Mucosa of descending colon (tissue), 3 donors: ENCODE measurements at regions not wholly inside any gene's neighbourhood (a gene's known extent, or its start where the extent isn't known, plus 50 kb on each side); places are given as distances from the start of the nearest gene placed in this dataset.

Source experiments
- ATAC-seq: fragments of 200-7000 bp; cut with Tn5 transposase; one replicate; pipeline ENCODE4 v1.9.1; 2020; ENCODE audit warnings: mild to moderate bottlenecking, moderate library complexity
- DNase-seq, 3 donors: peaks; one replicate each; pipeline ENCODE4 v3.0.0-alpha.2; 2020
- H3K36me3 ChIP-seq: fragments of 200-600 bp; one replicate; pipeline ENCODE4 v1.8.0; 2021; ENCODE audit warnings: low read depth, mild to moderate bottlenecking
- H3K4me1 ChIP-seq: fragments of 200-600 bp; one replicate; pipeline ENCODE4 v1.8.0; 2021; ENCODE audit warnings: low read depth, mild to moderate bottlenecking
- H3K4me3 ChIP-seq: fragments of 200-600 bp; one replicate; pipeline ENCODE4 v1.8.0; 2021; ENCODE audit warnings: mild to moderate bottlenecking
- H3K9me3 ChIP-seq: fragments of 200-600 bp; one replicate; pipeline ENCODE4 v1.8.0; 2021; ENCODE audit warnings: mild to moderate bottlenecking
- intact Hi-C, 2 donors: fragments of 100-400 bp; cut with DNase I in 1 of 2; cut with micrococcal nuclease in 1 of 2; formaldehyde crosslinking; loops; one replicate each; pipeline versions ENCODE4 v1.11.0 to v1.11.1; 2022; cut with DNase I, micrococcal nuclease
- TF ChIP-seq, protein P1 (sequence below): fragments of 200-600 bp; IDR thresholded peaks from one replicate; pipeline ENCODE4 v1.8.0; 2022; ENCODE audit warnings: antibody characterized with exemption, mild to moderate bottlenecking
- donor health status: DM: no; HTN: no; CAD: no; lungs with moderate emphysema.
- donor health status: DM: no; HTN: no; CAD: no.
- donor health status: DM: no; HTN: yes; CAD: no.

DNA sequence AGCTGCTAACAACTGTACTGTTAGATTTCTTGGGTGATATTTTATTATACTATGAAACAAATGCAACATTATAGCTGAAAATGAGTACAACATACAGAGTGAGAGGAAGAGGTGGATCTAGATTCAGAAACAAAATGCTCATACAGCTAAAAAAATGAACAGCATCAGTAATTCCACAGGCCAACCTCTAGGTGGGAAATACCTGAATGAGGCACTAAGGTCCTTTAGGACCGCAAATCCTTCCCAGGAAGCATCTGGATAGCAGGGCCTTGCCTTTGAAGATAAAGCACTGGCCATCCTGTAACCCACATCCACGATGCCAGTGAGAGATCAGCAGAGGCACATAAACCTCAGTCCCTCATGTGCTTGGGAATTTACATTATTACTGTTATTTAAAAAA, 310.8 kb downstream of the YTHDC2 start:
- Histone ChIP-seq H3K36me3 (no peaks in the 10 kb centered on the region), H3K4me3 (no peak overlapping the region), H3K9me3 (peaks cover 3% of the 10 kb centered on the region), H3K4me1 (no peaks in the 10 kb centered on the region)
- DNase-seq (no peak), ATAC-seq (no peak)
- TF ChIP-seq, protein P1, sequence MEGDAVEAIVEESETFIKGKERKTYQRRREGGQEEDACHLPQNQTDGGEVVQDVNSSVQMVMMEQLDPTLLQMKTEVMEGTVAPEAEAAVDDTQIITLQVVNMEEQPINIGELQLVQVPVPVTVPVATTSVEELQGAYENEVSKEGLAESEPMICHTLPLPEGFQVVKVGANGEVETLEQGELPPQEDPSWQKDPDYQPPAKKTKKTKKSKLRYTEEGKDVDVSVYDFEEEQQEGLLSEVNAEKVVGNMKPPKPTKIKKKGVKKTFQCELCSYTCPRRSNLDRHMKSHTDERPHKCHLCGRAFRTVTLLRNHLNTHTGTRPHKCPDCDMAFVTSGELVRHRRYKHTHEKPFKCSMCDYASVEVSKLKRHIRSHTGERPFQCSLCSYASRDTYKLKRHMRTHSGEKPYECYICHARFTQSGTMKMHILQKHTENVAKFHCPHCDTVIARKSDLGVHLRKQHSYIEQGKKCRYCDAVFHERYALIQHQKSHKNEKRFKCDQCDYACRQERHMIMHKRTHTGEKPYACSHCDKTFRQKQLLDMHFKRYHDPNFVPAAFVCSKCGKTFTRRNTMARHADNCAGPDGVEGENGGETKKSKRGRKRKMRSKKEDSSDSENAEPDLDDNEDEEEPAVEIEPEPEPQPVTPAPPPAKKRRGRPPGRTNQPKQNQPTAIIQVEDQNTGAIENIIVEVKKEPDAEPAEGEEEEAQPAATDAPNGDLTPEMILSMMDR = no peak
- intact Hi-C loops = no loop called here

DNA sequence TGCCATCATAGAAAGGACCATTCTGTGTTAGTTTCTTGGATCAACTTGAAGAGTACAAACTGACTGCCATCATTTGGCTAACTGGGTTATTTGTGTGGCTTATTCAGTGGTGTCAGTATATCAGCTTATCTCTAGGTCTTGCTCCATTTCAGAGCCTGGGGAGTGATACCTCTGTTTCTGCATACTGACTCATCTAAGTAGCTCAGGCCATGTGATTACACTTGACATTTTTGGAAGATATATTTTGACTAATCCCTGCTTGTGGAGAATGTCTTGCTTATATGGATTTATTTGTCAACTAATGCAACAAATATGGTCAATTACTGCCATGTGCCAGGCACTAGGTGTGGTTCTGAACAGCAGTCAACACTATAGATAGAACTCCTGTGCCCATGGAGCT, 311.7 kb downstream of the YTHDC2 start:
- ATAC-seq = no peak
- Histone ChIP-seq H3K4me1 (no peaks in the 10 kb centered on the region), H3K36me3 (no peaks in the 10 kb centered on the region), H3K9me3 (peaks cover 3% of the 10 kb centered on the region), H3K4me3 (no peak overlapping the region)
- DNase-seq = no peak
- TF ChIP-seq, protein P1 = no peak
- intact Hi-C loops = no loop called here

DNA sequence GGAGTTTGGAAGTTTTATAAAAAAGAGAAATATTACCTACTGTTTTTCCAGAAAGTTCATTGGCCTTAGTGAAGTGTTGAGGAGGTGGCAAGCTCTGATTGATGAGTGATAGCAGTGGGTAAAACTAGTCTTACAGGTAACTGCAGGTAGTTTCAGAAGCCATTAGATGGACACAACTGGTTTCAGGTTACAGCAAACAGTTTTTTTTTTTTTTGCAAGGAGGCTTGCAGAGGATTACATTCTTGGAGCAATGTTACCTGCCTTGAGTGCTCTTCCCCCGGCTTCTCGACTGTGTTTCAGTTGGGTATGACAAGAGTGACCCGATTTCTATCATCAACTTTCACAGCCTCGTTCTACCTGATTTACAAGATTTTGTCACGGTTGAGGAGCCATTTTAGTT, 333.4 kb downstream of the YTHDC2 start:
- DNase-seq = no peak
- Histone ChIP-seq H3K4me1 (no peaks in the 10 kb centered on the region), H3K9me3 (no peaks in the 10 kb centered on the region), H3K36me3 (no peaks in the 10 kb centered on the region), H3K4me3 (no peak overlapping the region)
- intact Hi-C loops = no loop called here
- TF ChIP-seq, protein P1 = no peak
- no peak for ATAC-seq

DNA sequence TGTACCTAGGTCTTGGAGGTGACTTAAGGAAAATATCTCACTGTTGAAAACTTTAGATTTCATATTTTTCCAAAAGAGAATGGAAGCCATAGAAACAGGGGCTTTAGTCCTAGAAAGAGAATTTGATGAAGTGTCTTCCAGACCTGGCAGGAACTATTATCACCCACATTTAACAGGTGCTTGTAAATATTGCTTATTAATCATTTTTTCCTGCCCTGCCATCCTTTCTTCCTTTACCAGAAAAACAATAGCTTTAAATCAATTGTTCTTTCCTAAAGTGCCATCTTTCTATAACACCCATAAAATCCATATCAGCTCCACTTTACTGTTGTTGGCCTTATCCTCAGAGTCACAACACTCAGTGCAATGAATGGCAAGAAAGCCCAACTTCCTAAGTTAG, 350.9 kb downstream of the YTHDC2 start:
- TF ChIP-seq, protein P1 = no peak

DNA sequence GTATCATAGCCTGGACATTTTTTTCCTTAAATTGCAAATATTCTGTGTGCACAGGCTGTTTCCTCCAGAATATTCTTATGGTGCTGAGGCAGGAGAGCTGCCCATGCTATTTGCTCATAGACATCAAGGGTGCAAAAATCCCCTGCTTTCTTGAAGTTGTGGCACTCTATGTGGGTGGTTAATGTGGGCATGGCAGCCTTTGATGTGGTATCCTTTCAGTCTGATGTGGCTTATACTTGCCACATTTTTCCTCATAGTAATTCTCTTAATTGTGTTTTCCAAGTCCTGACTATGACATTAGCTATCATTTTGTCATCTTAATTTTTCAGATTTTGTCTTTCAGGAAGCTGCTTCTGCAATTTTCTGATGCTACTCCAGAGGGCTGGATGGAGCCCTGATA, 353.3 kb downstream of the YTHDC2 start:
- no peaks in the 10 kb centered on the region for H3K4me1 ChIP-seq
- no peaks in the 10 kb centered on the region for H3K36me3 ChIP-seq
- no peaks in the 10 kb centered on the region for H3K9me3 ChIP-seq
- TF ChIP-seq, protein P1 = no peak
- DNase-seq (no peak), ATAC-seq (no peak)
- H3K4me3 ChIP-seq = no peak overlapping the region
- intact Hi-C loops = no loop called here

More for the DNA sequence above, 350.9 kb downstream of the YTHDC2 start:
- intact Hi-C loops = no loop called here
- Histone ChIP-seq H3K4me3 (no peak overlapping the region), H3K9me3 (no peaks in the 10 kb centered on the region), H3K36me3 (no peaks in the 10 kb centered on the region), H3K4me1 (no peaks in the 10 kb centered on the region)
- no peak for DNase-seq
- ATAC-seq = no peak

DNA sequence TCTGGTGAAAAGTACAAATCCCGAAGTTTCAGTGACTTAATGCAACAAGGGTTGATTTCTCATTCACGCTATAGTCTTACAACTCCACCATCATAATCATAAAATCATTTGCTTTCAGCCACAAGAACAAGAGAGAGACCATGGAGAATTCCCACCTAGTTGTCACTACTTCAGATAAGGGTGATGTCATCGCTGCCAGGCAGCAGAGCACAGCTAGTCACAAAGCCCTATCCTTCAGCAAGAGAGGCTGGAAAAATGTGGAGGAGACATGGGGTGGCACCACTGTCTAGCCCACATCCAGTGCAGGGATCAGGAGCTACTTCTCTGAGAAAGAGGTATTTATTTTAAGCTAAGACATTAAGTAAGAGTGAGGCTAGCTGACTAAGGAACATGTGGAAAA, 356.1 kb downstream of the YTHDC2 start:
- no peaks in the 10 kb centered on the region for H3K36me3 ChIP-seq
- no peak for ATAC-seq
- H3K4me3 ChIP-seq = no peak overlapping the region
- intact Hi-C loops = no loop called here
- TF ChIP-seq, protein P1 = no peak
- H3K4me1 ChIP-seq = no peaks in the 10 kb centered on the region
- no peaks in the 10 kb centered on the region for H3K9me3 ChIP-seq
- no peak for DNase-seq
